ENCODE measurements at regions not wholly inside any gene's neighbourhood (a gene's known extent, or its start where the extent isn't known, plus 50 kb on each side); places are given as distances from the start of the nearest gene placed in this dataset.

- no peaks in the 10 kb centered on the region for H3K79me2 ChIP-seq (ENCODE audit: control insufficient read depth, insufficient read depth, low read length, poor library complexity)
- H2BK5ac ChIP-seq (ENCODE audit: low read depth, low read length, poor library complexity), result no peak overlapping the region
- peaks cover 3% of the 10 kb centered on the region for H3K9me3 ChIP-seq (ENCODE audit: insufficient read depth, low read depth, low read length)
- no peak overlapping the region for H3K18ac ChIP-seq (ENCODE audit: low read length)
- no peak overlapping the region for H2AK5ac ChIP-seq (ENCODE audit: low read length)
- no peak overlapping the region for H3K4me3 ChIP-seq (ENCODE audit: low read depth, low read length)
- H4K91ac ChIP-seq (ENCODE audit: low read depth, low read length), result no peak overlapping the region
- H2BK12ac ChIP-seq (ENCODE audit: low read length), result no peak overlapping the region
- no peaks in the 10 kb centered on the region for H3K27me3 ChIP-seq (ENCODE audit: insufficient read depth, low read length)
- no peak overlapping the region for H4K8ac ChIP-seq (ENCODE audit: low read depth, low read length)
- no peaks in the 10 kb centered on the region for H3K36me3 ChIP-seq (ENCODE audit: control insufficient read depth in 1 of 2, insufficient read depth in 2 of 2, low read length in 2 of 2)
- no CpG with 5 or more reads among the region's 7 CpGs for WGBS (ENCODE audit: extremely low coverage, insufficient coverage, insufficient read length)
- no peak overlapping the region for H2AFZ ChIP-seq (ENCODE audit: insufficient read depth, low read length, poor library complexity)
- H3K4me1 ChIP-seq (ENCODE audit: control insufficient read depth in 1 of 2, insufficient read depth in 2 of 2, low read length in 2 of 2), result no peaks in the 10 kb centered on the region
- H3K4me2 ChIP-seq (ENCODE audit: low read length), result no peak overlapping the region
- no peak overlapping the region for H3K14ac ChIP-seq (ENCODE audit: low read length)
- no peaks in the 10 kb centered on the region for H3K79me1 ChIP-seq (ENCODE audit: low read length)
- no peak overlapping the region for H3K9ac ChIP-seq (ENCODE audit: low read length)
- no peak overlapping the region for H4K12ac ChIP-seq (ENCODE audit: low read depth, low read length)
- H3K4ac ChIP-seq (ENCODE audit: low read depth, low read length), result no peak overlapping the region
- H2BK120ac ChIP-seq (ENCODE audit: insufficient read depth, low read length, poor library complexity), result no peak overlapping the region
- no peak for DNase-seq
- peak overlapping the region; percentile 35 for H3K23ac ChIP-seq (ENCODE audit: low read length)
- no peak overlapping the region for H3K27ac ChIP-seq (ENCODE audit: low read depth, low read length)
Observed at GRCh38 chr11:131025421-131026125, 109.3 kb upstream of the SNX19 start.

GRCh38 chr11:131027491-131027890, 111.2 kb upstream of the SNX19 start:
- H3K27me3 ChIP-seq (ENCODE audit: insufficient read depth, low read length), result no peaks in the 10 kb centered on the region
- no peak overlapping the region for H3K9ac ChIP-seq (ENCODE audit: low read length)
- H4K12ac ChIP-seq (ENCODE audit: low read depth, low read length), result no peak overlapping the region
- H3K4me3 ChIP-seq (ENCODE audit: low read depth, low read length), result no peak overlapping the region
- H3K27ac ChIP-seq (ENCODE audit: low read depth, low read length), result no peak overlapping the region
- no peak overlapping the region for H2BK5ac ChIP-seq (ENCODE audit: low read depth, low read length, poor library complexity)
- no peak overlapping the region for H2BK120ac ChIP-seq (ENCODE audit: insufficient read depth, low read length, poor library complexity)
- no peak overlapping the region for H3K4me2 ChIP-seq (ENCODE audit: low read length)
- no CpG with 5 or more reads among the region's 2 CpGs for WGBS (ENCODE audit: extremely low coverage, insufficient coverage, insufficient read length)
- H2AFZ ChIP-seq (ENCODE audit: insufficient read depth, low read length, poor library complexity), result no peak overlapping the region
- no peak overlapping the region for H4K8ac ChIP-seq (ENCODE audit: low read depth, low read length)
- no peaks in the 10 kb centered on the region for H3K36me3 ChIP-seq (ENCODE audit: control insufficient read depth in 1 of 2, insufficient read depth in 2 of 2, low read length in 2 of 2)
- H3K4ac ChIP-seq (ENCODE audit: low read depth, low read length), result no peak overlapping the region
- H3K23ac ChIP-seq (ENCODE audit: low read length), result no peak overlapping the region
- peaks cover 3% of the 10 kb centered on the region for H3K9me3 ChIP-seq (ENCODE audit: insufficient read depth, low read depth, low read length)
- H4K91ac ChIP-seq (ENCODE audit: low read depth, low read length), result no peak overlapping the region
- H3K14ac ChIP-seq (ENCODE audit: low read length), result no peak overlapping the region
- H3K79me1 ChIP-seq (ENCODE audit: low read length), result no peaks in the 10 kb centered on the region
- no peak for DNase-seq
- no peaks in the 10 kb centered on the region for H3K79me2 ChIP-seq (ENCODE audit: control insufficient read depth, insufficient read depth, low read length, poor library complexity)
- no peaks in the 10 kb centered on the region for H3K4me1 ChIP-seq (ENCODE audit: control insufficient read depth in 1 of 2, insufficient read depth in 2 of 2, low read length in 2 of 2)
- no peak overlapping the region for H2AK5ac ChIP-seq (ENCODE audit: low read length)
- H2BK12ac ChIP-seq (ENCODE audit: low read length), result no peak overlapping the region
- H3K18ac ChIP-seq (ENCODE audit: low read length), result no peak overlapping the region

- Histone ChIP-seq H3K14ac (ENCODE audit: low read length) (no peak overlapping the region), H3K79me2 (ENCODE audit: control insufficient read depth, insufficient read depth, low read length, poor library complexity) (no peaks in the 10 kb centered on the region), H3K9me3 (ENCODE audit: insufficient read depth, low read depth, low read length) (no peaks in the 10 kb centered on the region), H3K9ac (ENCODE audit: low read length) (no peak overlapping the region), H3K4me3 (ENCODE audit: low read depth, low read length) (no peak overlapping the region), H3K27ac (ENCODE audit: low read depth, low read length) (peak overlapping the region; percentile 24), H3K27me3 (ENCODE audit: insufficient read depth, low read length) (no peaks in the 10 kb centered on the region), H3K18ac (ENCODE audit: low read length) (no peak overlapping the region), H4K12ac (ENCODE audit: low read depth, low read length) (no peak overlapping the region), H2AK5ac (ENCODE audit: low read length) (no peak overlapping the region), H2BK12ac (ENCODE audit: low read length) (no peak overlapping the region), H3K36me3 (ENCODE audit: control insufficient read depth in 1 of 2, insufficient read depth in 2 of 2, low read length in 2 of 2) (no peaks in the 10 kb centered on the region), H3K79me1 (ENCODE audit: low read length) (peaks cover 2% of the 10 kb centered on the region), H4K8ac (ENCODE audit: low read depth, low read length) (no peak overlapping the region), H3K4me1 (ENCODE audit: control insufficient read depth in 1 of 2, insufficient read depth in 2 of 2, low read length in 2 of 2) (peaks cover 5 to 10% of the 10 kb centered on the region in 2 experiments), H2BK120ac (ENCODE audit: insufficient read depth, low read length, poor library complexity) (no peak overlapping the region), H3K23ac (ENCODE audit: low read length) (no peak overlapping the region), H2BK5ac (ENCODE audit: low read depth, low read length, poor library complexity) (no peak overlapping the region), H3K4me2 (ENCODE audit: low read length) (peak overlapping the region; percentile 1), H2AFZ (ENCODE audit: insufficient read depth, low read length, poor library complexity) (no peak overlapping the region), H4K91ac (ENCODE audit: low read depth, low read length) (no peak overlapping the region), H3K4ac (ENCODE audit: low read depth, low read length) (no peak overlapping the region)
- no CpG with 5 or more reads among the region's 5 CpGs for WGBS (ENCODE audit: extremely low coverage, insufficient coverage, insufficient read length)
- peak; percentile 39 to 69 for DNase-seq
Observed at GRCh38 chr11:131033151-131033651, 116.9 kb upstream of the SNX19 start.

GRCh38 chr11:131036514-131036913, 120.2 kb upstream of the SNX19 start:
- H2BK120ac ChIP-seq (ENCODE audit: insufficient read depth, low read length, poor library complexity), result no peak overlapping the region
- peaks cover 5 to 10% of the 10 kb centered on the region in 2 experiments for H3K4me1 ChIP-seq (ENCODE audit: control insufficient read depth in 1 of 2, insufficient read depth in 2 of 2, low read length in 2 of 2)
- no peak overlapping the region for H2AFZ ChIP-seq (ENCODE audit: insufficient read depth, low read length, poor library complexity)
- H3K79me1 ChIP-seq (ENCODE audit: low read length), result peaks cover 2% of the 10 kb centered on the region
- H3K4me2 ChIP-seq (ENCODE audit: low read length), result no peak overlapping the region
- no peak overlapping the region for H4K91ac ChIP-seq (ENCODE audit: low read depth, low read length)
- H4K8ac ChIP-seq (ENCODE audit: low read depth, low read length), result no peak overlapping the region
- H2BK5ac ChIP-seq (ENCODE audit: low read depth, low read length, poor library complexity), result no peak overlapping the region
- H3K23ac ChIP-seq (ENCODE audit: low read length), result no peak overlapping the region
- H3K79me2 ChIP-seq (ENCODE audit: control insufficient read depth, insufficient read depth, low read length, poor library complexity), result no peaks in the 10 kb centered on the region
- WGBS (ENCODE audit: extremely low coverage, insufficient coverage, insufficient read length), result no CpG with 5 or more reads among the region's 5 CpGs
- no peaks in the 10 kb centered on the region for H3K9me3 ChIP-seq (ENCODE audit: insufficient read depth, low read depth, low read length)
- H3K27me3 ChIP-seq (ENCODE audit: insufficient read depth, low read length), result no peaks in the 10 kb centered on the region
- no peak for DNase-seq
- H2BK12ac ChIP-seq (ENCODE audit: low read length), result no peak overlapping the region
- H3K27ac ChIP-seq (ENCODE audit: low read depth, low read length), result no peak overlapping the region
- no peak overlapping the region for H2AK5ac ChIP-seq (ENCODE audit: low read length)
- no peak overlapping the region for H3K18ac ChIP-seq (ENCODE audit: low read length)
- H3K36me3 ChIP-seq (ENCODE audit: control insufficient read depth in 1 of 2, insufficient read depth in 2 of 2, low read length in 2 of 2), result no peaks in the 10 kb centered on the region
- H3K14ac ChIP-seq (ENCODE audit: low read length), result no peak overlapping the region
- H3K9ac ChIP-seq (ENCODE audit: low read length), result no peak overlapping the region
- no peak overlapping the region for H4K12ac ChIP-seq (ENCODE audit: low read depth, low read length)
- no peak overlapping the region for H3K4ac ChIP-seq (ENCODE audit: low read depth, low read length)
- no peak overlapping the region for H3K4me3 ChIP-seq (ENCODE audit: low read depth, low read length)
